ENCODE measurements at regions not wholly inside any gene's neighbourhood (a gene's known extent, or its start where the extent isn't known, plus 50 kb on each side); places are given as distances from the start of the nearest gene placed in this dataset.

DNA sequence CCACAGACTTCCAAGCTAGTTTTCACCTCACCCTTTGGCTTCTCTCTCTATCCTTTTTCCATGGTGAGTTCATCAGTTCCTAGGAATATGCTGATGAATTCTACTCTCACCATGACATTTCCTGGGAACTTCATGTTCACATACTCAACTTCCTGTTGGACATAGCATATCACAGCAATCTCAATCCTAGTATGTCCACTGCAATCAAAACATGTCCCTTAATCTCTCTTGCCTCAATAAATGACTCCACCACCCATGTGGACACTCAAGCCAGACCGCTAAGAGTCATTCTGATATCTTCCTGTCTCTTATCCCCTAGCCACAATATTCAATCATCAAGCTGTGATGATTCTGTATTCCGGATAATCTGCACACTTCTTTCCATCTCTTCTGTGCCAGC lies 66.7 kb upstream of the MME start:
- WGBS, 3 donors: 39 to 88% (median 44%) methylated on average over 2 of the region's 2 CpGs
- H3K9me3 ChIP-seq (ENCODE audit: control insufficient read depth in 2 of 2, insufficient read depth in 1 of 2, low read depth in 1 of 2, low read length in 1 of 2): no peaks in the 10 kb centered on the region
- H3K27ac ChIP-seq (ENCODE audit: low read depth in 1 of 3, low read length in 2 of 3): no peak overlapping the region
- no peaks in the 10 kb centered on the region for H3K27me3 ChIP-seq (ENCODE audit: control insufficient read depth in 3 of 3, insufficient read depth in 3 of 3, low read length in 3 of 3)
- FAIRE-seq: no peak
- DNase-seq: no peak
- no peak overlapping the region for H3K4me3 ChIP-seq (ENCODE audit: low read depth in 1 of 3, low read length in 3 of 3)
- peaks cover 0 to under 1% (median 0%) of the 10 kb centered on the region in 3 donors for H3K4me1 ChIP-seq (ENCODE audit: control insufficient read depth in 3 of 3, insufficient read depth in 2 of 3, low read depth in 1 of 3, low read length in 2 of 3)
- H3K36me3 ChIP-seq (ENCODE audit: control insufficient read depth in 3 of 3, insufficient read depth in 2 of 3, low read depth in 1 of 3, low read length in 3 of 3): no peaks in the 10 kb centered on the region

DNA sequence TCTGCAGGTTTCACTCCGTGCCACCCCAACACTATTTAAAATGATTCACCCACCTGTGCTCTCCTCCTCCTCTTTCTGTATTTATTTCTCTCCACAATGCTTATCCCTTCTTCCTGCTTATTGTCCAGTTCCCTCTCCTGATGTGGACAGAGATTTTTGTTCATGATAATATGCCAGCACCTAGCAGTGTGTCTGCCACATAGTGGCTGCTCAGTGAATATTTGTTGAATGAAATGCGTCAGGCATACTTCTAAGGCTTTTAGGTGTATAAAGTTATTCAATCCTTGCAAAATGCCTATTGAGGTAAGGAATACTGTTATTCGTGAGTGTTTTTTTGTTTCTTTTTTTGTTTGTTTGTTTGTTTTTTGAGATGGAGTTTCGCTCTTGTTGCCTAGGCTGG lies 67.5 kb upstream of the MME start:
- Histone ChIP-seq H3K4me3 (ENCODE audit: low read depth in 1 of 3, low read length in 3 of 3) (no peak overlapping the region), H3K27me3 (ENCODE audit: control insufficient read depth in 3 of 3, insufficient read depth in 3 of 3, low read length in 3 of 3) (no peaks in the 10 kb centered on the region), H3K27ac (ENCODE audit: low read depth in 1 of 3, low read length in 2 of 3) (no peak overlapping the region), H3K9me3 (ENCODE audit: control insufficient read depth in 2 of 2, insufficient read depth in 1 of 2, low read depth in 1 of 2, low read length in 1 of 2) (no peaks in the 10 kb centered on the region), H3K36me3 (ENCODE audit: control insufficient read depth in 3 of 3, insufficient read depth in 2 of 3, low read depth in 1 of 3, low read length in 3 of 3) (no peaks in the 10 kb centered on the region), H3K4me1 (ENCODE audit: control insufficient read depth in 3 of 3, insufficient read depth in 2 of 3, low read depth in 1 of 3, low read length in 2 of 3) (no peaks in the 10 kb centered on the region)
- WGBS, 3 donors: 80 to 94% (median 91%) methylated on average over 4 of the region's 4 CpGs
- FAIRE-seq (no peak), DNase-seq (no peak)

DNA sequence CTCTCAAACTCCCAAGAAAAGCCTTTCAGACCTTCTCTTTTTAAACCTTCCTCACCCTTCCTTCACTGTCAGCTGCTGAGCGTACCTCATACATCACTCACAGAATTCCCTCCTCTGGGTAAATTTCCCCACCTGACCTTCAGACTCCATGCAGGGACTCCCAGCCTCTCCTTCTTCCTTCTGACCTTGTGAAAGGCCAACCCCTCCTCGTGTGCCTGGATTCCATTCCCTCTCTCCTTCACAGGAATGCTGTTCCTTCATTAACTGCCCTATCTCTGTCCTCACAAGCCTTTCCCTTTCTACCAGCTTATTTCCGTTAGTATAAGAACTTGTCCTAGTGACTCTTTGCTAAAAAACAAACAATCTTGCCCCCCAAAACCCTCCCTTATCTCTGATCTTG lies 69.7 kb upstream of the MME start:
- peak in 1 of 2 donors; percentile 23 for DNase-seq
- 56 to 64% (median 63%) methylated on average over 3 of the region's 3 CpGs for WGBS, 3 donors
- FAIRE-seq: no peak
- H3K36me3 ChIP-seq (ENCODE audit: control insufficient read depth in 3 of 3, insufficient read depth in 2 of 3, low read depth in 1 of 3, low read length in 3 of 3): no peaks in the 10 kb centered on the region
- H3K4me1 ChIP-seq (ENCODE audit: control insufficient read depth in 3 of 3, insufficient read depth in 2 of 3, low read depth in 1 of 3, low read length in 2 of 3): no peaks in the 10 kb centered on the region
- no peaks in the 10 kb centered on the region for H3K9me3 ChIP-seq (ENCODE audit: control insufficient read depth in 2 of 2, insufficient read depth in 1 of 2, low read depth in 1 of 2, low read length in 1 of 2)
- no peaks in the 10 kb centered on the region for H3K27me3 ChIP-seq (ENCODE audit: control insufficient read depth in 3 of 3, insufficient read depth in 3 of 3, low read length in 3 of 3)
- no peak overlapping the region for H3K4me3 ChIP-seq (ENCODE audit: low read depth in 1 of 3, low read length in 3 of 3)
- no peak overlapping the region for H3K27ac ChIP-seq (ENCODE audit: low read depth in 1 of 3, low read length in 2 of 3)

DNA sequence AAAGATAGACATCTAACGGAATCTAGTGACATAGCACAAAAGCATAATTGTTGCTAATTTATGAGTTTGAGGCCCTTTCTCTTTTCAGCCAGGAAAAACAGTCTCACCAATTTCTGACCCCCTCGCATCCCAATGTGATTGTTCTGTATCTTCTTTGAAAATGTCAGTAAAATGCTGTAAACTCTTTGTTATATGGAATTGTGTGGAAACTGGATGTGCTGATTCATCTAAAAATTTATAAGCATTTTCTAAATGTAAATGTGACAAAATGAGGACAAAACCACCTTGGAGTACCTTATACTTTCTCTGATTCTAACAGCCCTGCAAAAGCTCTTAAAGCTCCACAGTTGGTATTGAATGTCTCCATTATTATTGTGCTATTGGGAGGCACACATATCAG lies 70.9 kb upstream of the MME start:
- 81 to 96% (median 95%) methylated on average over 2 of the region's 2 CpGs for WGBS, 3 donors
- no peaks in the 10 kb centered on the region for H3K36me3 ChIP-seq (ENCODE audit: control insufficient read depth in 3 of 3, insufficient read depth in 2 of 3, low read depth in 1 of 3, low read length in 3 of 3)
- H3K9me3 ChIP-seq (ENCODE audit: control insufficient read depth in 2 of 2, insufficient read depth in 1 of 2, low read depth in 1 of 2, low read length in 1 of 2): peaks cover 0 to 4% of the 10 kb centered on the region in 2 donors
- DNase-seq (no peak), FAIRE-seq (no peak)
- H3K4me1 ChIP-seq (ENCODE audit: control insufficient read depth in 3 of 3, insufficient read depth in 2 of 3, low read depth in 1 of 3, low read length in 2 of 3): no peaks in the 10 kb centered on the region
- no peaks in the 10 kb centered on the region for H3K27me3 ChIP-seq (ENCODE audit: control insufficient read depth in 3 of 3, insufficient read depth in 3 of 3, low read length in 3 of 3)
- H3K27ac ChIP-seq (ENCODE audit: low read depth in 1 of 3, low read length in 2 of 3): no peak overlapping the region
- H3K4me3 ChIP-seq (ENCODE audit: low read depth in 1 of 3, low read length in 3 of 3): no peak overlapping the region

DNA sequence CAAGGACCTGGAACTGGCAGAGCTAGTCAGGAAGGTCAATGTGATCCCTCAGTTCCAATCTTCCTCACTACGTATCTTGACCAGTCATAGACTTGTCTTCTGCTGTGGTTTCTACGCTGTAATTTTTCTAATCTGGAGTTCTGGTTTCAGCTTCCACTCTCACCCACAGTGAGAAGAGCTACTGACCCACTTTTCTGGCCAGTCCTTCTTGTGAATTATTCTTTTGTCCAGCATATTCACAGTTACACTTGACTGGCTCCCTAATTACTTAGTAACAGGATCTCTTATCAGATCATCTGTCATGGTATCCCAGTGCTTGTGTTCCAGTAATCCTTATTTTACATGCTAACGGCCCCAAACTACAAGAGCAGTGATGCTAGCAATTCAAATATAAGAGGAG lies 72.4 kb upstream of the MME start:
- WGBS, 3 donors: 67 to 86% (median 83%) methylated on average over 3 of the region's 3 CpGs
- Histone ChIP-seq H3K27me3 (ENCODE audit: control insufficient read depth in 3 of 3, insufficient read depth in 3 of 3, low read length in 3 of 3) (no peaks in the 10 kb centered on the region), H3K27ac (ENCODE audit: low read depth in 1 of 3, low read length in 2 of 3) (no peak overlapping the region), H3K4me1 (ENCODE audit: control insufficient read depth in 3 of 3, insufficient read depth in 2 of 3, low read depth in 1 of 3, low read length in 2 of 3) (no peaks in the 10 kb centered on the region), H3K36me3 (ENCODE audit: control insufficient read depth in 3 of 3, insufficient read depth in 2 of 3, low read depth in 1 of 3, low read length in 3 of 3) (no peaks in the 10 kb centered on the region), H3K9me3 (ENCODE audit: control insufficient read depth in 2 of 2, insufficient read depth in 1 of 2, low read depth in 1 of 2, low read length in 1 of 2) (peaks cover 0 to 5% of the 10 kb centered on the region in 2 donors), H3K4me3 (ENCODE audit: low read depth in 1 of 3, low read length in 3 of 3) (no peak overlapping the region)
- DNase-seq: no peak
- FAIRE-seq: no peak

DNA sequence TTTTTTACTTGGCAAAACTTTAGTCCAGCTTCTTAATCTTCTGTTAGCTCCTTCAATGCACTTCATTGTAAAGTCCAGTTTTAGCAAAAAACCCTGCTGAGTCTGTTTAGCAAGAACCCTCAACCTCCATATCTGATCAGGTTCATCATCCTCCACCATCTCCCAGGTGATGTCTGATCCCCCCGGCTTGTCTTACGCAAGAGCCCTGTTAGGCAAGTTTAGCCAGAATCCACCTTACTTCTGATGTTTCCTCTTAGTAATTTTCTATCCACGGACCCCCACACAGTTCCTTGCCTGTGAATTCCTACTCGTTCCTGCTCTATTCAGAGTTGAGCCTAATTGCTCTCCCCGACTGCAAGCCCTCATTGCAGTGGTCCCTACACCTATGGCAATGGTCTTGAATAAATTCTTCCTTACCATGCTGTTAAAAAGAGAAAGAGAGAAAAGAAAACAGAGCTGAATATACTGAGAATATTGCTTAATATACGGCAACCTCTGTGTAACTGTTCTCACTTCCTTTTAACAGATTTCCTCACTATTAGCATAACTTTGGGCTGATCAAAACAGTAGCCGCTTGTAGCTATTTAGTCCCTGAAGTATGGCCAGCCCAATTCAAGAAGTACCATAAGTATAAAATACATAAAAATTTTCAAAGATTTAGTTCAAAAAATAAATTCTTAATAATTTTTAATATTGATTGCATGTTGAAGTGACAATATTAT lies 78.7 kb upstream of the MME start:
- 71 to 82% (median 78%) methylated on average over 7 of the region's 7 CpGs for WGBS, 3 donors
- DNase-seq (no peak), FAIRE-seq (no peak)
- no peaks in the 10 kb centered on the region for H3K4me1 ChIP-seq (ENCODE audit: control insufficient read depth in 3 of 3, insufficient read depth in 2 of 3, low read depth in 1 of 3, low read length in 2 of 3)
- H3K4me3 ChIP-seq (ENCODE audit: low read depth in 1 of 3, low read length in 3 of 3): no peak overlapping the region
- H3K27ac ChIP-seq (ENCODE audit: low read depth in 1 of 3, low read length in 2 of 3): no peak overlapping the region
- peaks cover 0 to 5% of the 10 kb centered on the region in 2 donors for H3K9me3 ChIP-seq (ENCODE audit: control insufficient read depth in 2 of 2, insufficient read depth in 1 of 2, low read depth in 1 of 2, low read length in 1 of 2)
- no peaks in the 10 kb centered on the region for H3K36me3 ChIP-seq (ENCODE audit: control insufficient read depth in 3 of 3, insufficient read depth in 2 of 3, low read depth in 1 of 3, low read length in 3 of 3)
- no peaks in the 10 kb centered on the region for H3K27me3 ChIP-seq (ENCODE audit: control insufficient read depth in 3 of 3, insufficient read depth in 3 of 3, low read length in 3 of 3)

DNA sequence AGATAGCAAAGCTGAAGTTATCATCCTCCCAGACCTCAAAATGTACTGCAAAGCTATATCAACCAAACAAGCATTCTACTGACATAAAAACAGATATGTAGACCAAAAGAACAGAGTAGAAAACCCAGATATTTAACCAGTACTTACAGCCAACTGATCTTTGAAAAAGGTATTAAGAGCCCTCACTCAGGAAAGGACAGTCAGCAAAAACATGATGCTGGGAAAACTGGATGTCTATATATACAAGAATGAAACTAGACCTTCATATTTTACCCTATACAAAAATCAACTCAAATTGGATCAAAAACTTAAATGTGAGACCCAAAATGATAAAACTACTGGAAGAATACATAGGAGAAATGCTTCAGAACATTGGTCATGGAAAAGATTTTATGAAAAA lies 87.5 kb upstream of the MME start:
- H3K27me3 ChIP-seq (ENCODE audit: control insufficient read depth in 3 of 3, insufficient read depth in 3 of 3, low read length in 3 of 3): no peaks in the 10 kb centered on the region
- H3K4me1 ChIP-seq (ENCODE audit: control insufficient read depth in 3 of 3, insufficient read depth in 2 of 3, low read depth in 1 of 3, low read length in 2 of 3): no peaks in the 10 kb centered on the region
- no peak overlapping the region for H3K27ac ChIP-seq (ENCODE audit: low read depth in 1 of 3, low read length in 2 of 3)
- no peak for DNase-seq
- H3K36me3 ChIP-seq (ENCODE audit: control insufficient read depth in 3 of 3, insufficient read depth in 2 of 3, low read depth in 1 of 3, low read length in 3 of 3): no peaks in the 10 kb centered on the region
- FAIRE-seq: no peak
- H3K9me3 ChIP-seq (ENCODE audit: control insufficient read depth in 2 of 2, insufficient read depth in 1 of 2, low read depth in 1 of 2, low read length in 1 of 2): peaks cover 0 to 3% of the 10 kb centered on the region in 2 donors
- H3K4me3 ChIP-seq (ENCODE audit: low read depth in 1 of 3, low read length in 3 of 3): no peak overlapping the region

DNA sequence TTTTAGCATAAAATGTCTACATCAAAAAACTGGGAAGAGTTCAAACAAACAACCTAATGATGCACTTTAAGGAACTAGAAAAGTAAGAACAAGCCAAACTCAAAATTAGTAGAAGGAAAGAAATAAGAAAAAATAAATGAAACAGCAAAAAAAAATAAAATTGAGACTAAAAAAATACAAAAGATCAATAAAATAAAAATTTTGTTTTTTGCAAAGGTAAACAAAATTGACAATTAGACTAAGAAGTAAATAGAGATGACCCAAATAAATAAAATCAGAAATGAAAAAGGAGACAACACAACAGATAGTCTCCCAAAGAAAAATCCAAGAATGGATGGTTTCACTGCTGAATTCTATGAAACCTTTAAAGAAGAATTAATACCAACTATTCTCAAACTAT lies 89.6 kb upstream of the MME start:
- no peaks in the 10 kb centered on the region for H3K4me1 ChIP-seq (ENCODE audit: control insufficient read depth in 3 of 3, insufficient read depth in 2 of 3, low read depth in 1 of 3, low read length in 2 of 3)
- no peaks in the 10 kb centered on the region for H3K27me3 ChIP-seq (ENCODE audit: control insufficient read depth in 3 of 3, insufficient read depth in 3 of 3, low read length in 3 of 3)
- no peaks in the 10 kb centered on the region for H3K36me3 ChIP-seq (ENCODE audit: control insufficient read depth in 3 of 3, insufficient read depth in 2 of 3, low read depth in 1 of 3, low read length in 3 of 3)
- DNase-seq: no peak
- H3K9me3 ChIP-seq (ENCODE audit: control insufficient read depth in 2 of 2, insufficient read depth in 1 of 2, low read depth in 1 of 2, low read length in 1 of 2): peaks cover 0 to 3% of the 10 kb centered on the region in 2 donors
- H3K27ac ChIP-seq (ENCODE audit: low read depth in 1 of 3, low read length in 2 of 3): no peak overlapping the region
- H3K4me3 ChIP-seq (ENCODE audit: low read depth in 1 of 3, low read length in 3 of 3): no peak overlapping the region
- FAIRE-seq: no peak

DNA sequence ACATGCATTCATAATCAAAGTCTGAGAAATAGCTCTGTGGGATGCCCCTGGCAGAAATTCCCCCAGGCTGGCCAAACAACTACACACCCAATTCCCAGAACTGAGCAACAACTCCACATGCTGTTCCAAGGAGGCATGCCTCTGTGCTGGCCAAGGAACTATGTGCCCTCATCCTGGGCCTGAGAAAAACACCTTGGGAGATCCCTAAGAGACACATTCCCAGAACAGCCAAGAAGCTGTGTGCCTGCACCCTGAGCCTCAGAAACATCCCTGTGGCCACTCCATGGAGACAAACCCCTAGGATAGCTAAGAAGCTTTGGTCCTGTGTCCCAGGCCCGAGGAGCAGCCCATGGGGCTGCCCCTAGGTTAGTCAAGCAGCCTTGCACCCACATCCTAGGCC lies 92.3 kb upstream of the MME start:
- Histone ChIP-seq H3K27ac (ENCODE audit: low read depth in 1 of 3, low read length in 2 of 3) (no peak overlapping the region), H3K9me3 (ENCODE audit: control insufficient read depth in 2 of 2, insufficient read depth in 1 of 2, low read depth in 1 of 2, low read length in 1 of 2) (peaks cover 0 to 3% of the 10 kb centered on the region in 2 donors), H3K4me3 (ENCODE audit: low read depth in 1 of 3, low read length in 3 of 3) (no peak overlapping the region), H3K27me3 (ENCODE audit: control insufficient read depth in 3 of 3, insufficient read depth in 3 of 3, low read length in 3 of 3) (no peaks in the 10 kb centered on the region), H3K36me3 (ENCODE audit: control insufficient read depth in 3 of 3, insufficient read depth in 2 of 3, low read depth in 1 of 3, low read length in 3 of 3) (no peaks in the 10 kb centered on the region), H3K4me1 (ENCODE audit: control insufficient read depth in 3 of 3, insufficient read depth in 2 of 3, low read depth in 1 of 3, low read length in 2 of 3) (no peaks in the 10 kb centered on the region)
- 55 to 83% (median 72%) methylated on average over 1 of the region's 1 CpG for WGBS, 3 donors
- FAIRE-seq (no peak), DNase-seq (no peak)

Data from small intestine (tissue), 7 donors.